SK-N-MC (cell line): ENCODE measurements at regions not wholly inside any gene's neighbourhood (a gene's known extent, or its start where the extent isn't known, plus 50 kb on each side); places are given as distances from the start of the nearest gene placed in this dataset.

Experiments used
- EZH2 ChIP-seq: fragments of 200-600 bp; sonication (generic); IDR thresholded peaks from one replicate; pipeline ENCODE4 v1.6.1; 2017; ENCODE audit warnings: antibody characterized with exemption
- FOXP2 ChIP-seq: optimal IDR thresholded peaks from 2 replicates; pipeline ENCODE3; 2011; ENCODE audit warnings: mild to moderate bottlenecking, moderate library complexity; ENCODE audit not compliant: insufficient read depth; ENCODE audit errors: extremely low read length, control extremely low read depth
- POLR2AphosphoS5 ChIP-seq: IDR thresholded peaks from 2 replicates; pipeline ENCODE4 v1.6.1; 2012; ENCODE audit warnings: mild to moderate bottlenecking, low read depth, low read length, borderline replicate concordance

- TF ChIP-seq EZH2 (no peak), POLR2AphosphoS5 (no peak), FOXP2 (no peak)
Observed at GRCh38 chr6:44505751-44506150, 118.2 kb downstream of the CDC5L start.
